ENCODE measurements at regions not wholly inside any gene's neighbourhood (a gene's known extent, or its start where the extent isn't known, plus 50 kb on each side); places are given as distances from the start of the nearest gene placed in this dataset.
A peak's percentile ranks its signal among the peaks of the same experiment; 100 is the strongest.

GRCh38 chr2:104650405-104650996 lies 203.4 kb upstream of the POU3F3 start:
- DNase-seq: no peak

DNA sequence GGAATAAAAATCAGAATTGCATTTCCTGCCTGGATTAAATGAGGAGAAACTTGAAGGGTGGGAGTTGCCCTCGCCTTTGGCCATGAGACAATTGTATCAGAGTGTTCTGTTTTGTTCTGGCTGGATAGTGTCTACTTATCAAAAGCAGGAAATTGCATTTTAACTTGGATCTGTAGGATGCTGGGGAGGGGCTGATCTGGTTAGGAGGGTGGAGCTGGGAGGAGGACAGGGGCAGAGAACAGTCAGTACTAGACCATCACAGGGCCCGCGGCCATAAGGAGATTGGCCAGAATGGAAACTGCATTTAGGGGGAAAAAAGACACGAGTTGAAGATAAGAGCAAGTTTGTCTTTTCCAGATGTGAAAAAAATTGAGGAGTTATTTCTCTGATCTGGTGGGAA lies 199.1 kb upstream of the POU3F3 start:
- DNase-seq: no peak

DNA sequence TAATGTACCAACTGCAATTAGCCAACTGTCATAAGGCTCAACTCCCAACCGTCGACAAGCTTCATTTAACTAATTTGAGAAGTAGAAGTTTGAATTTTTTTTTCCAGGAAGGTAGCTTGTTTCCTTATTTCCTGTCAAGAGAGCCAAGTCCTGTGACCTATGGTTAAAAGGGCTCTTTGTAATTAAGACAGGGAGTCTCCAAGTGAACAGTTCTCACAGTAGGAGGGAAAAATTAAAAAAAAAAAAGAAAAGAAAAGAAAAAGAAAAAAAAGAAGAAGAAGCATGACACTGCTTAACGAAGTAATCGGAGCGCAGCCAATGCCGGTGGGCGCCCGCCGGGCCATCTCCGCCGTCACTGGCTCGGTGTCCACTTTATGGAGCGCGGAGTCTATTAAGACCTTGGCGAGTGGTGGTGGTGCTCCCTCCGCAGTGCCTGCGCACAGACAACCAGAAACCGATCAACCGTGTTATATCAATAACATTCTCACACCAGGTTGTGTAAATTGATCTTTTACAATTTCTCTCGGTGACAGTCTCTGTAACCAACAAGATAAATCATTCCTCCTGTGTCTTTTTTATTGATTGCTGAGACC lies 197.2 kb upstream of the POU3F3 start:
- no peak for DNase-seq

DNA sequence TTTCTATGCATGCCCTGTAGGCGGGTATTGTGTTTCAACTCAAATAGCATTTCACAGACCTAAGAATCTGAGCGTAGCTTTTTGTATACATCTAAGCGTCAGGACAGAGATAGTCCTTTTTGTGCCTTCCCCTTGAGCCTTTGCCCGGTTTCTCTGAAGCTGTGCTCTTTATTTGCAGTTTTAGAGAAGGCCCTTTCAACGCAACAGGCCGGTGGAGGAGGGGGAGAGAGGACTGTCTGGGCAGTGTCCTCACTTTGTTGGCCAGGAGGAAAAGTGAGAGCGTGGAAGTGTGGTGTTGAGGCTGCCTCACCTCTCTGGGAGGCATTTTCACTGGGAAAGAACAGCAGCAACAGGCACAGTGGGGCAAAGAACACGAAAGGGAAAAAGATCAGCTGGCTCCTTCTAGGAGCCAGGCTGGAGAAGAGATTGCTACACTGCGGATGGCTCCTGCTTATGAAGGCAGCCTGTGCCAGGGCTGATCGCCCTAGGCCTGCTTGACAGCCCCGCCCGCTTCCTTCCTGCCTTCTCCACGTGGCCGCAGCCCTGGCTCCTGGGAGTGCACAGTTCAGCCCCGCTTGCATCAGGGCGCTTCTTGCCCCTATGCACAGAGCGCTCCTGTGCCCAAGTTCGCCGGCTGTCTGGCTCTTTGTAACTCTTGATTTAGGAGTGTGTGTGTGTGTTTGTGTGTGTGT lies 195.6 kb upstream of the POU3F3 start:
- DNase-seq: no peak

- no peak for DNase-seq
Measured at GRCh38 chr2:104658904-104659591, 194.9 kb upstream of the POU3F3 start.

GRCh38 chr2:104660991-104661390 lies 192.9 kb upstream of the POU3F3 start:
- no peak for DNase-seq

DNA sequence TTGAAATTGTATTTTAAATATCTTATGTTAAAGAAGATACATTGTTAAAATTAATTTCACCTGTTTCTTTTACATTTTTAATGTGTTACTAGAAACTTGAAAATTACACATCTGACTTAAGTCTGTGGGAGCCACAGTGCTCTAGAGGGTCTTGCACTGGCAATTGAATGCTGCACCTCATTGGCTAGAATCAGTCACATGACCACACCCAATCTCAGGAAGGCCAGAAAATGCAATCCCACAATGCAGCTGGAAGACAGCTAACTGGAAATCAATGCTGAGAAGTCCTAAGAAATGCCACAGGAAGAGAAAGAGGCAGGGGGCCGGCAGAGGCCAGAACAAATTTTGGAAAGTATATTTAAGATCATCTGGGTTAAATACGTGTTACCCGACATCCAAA lies 189.2 kb upstream of the POU3F3 start:
- DNase-seq: no peak

DNA sequence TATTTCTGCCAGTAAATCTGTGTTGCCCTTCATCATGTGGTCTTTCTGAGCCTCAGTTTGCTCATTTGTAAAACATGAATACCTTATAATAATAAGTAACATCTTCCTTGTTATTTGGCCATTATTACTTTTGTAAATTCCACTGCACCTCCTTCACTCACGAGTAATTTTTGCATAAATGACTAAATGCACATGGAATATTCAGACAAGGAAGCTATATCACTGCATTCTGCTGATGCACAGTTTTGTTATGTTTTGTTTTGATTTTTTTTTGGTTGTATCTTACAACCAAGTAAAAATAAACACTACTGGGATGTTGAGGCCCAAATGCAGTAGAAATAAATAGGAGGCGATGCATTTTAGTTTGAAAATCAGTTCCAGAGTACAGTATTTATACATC lies 185.3 kb upstream of the POU3F3 start:
- no peak for DNase-seq

DNA sequence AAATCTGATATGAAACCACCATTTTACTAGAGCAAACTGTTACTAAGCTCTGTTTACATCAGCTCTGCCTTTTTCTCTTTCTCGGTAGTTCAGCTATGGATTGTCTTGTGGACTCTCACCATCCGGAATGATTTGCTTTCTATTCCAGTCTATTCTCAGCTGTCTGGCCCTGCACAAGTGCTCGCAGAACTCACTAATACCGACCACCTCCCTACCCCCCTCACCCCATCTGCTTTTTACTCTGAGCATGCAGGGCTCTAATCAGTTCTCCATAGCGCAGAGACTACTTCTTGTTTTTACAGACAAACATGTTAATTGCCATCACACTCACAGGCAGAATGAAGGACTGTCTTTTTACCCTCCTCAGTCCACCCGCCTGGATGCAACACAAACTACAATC lies 180.7 kb upstream of the POU3F3 start:
- DNase-seq: no peak

GRCh38 chr2:104678181-104678580 lies 175.7 kb upstream of the POU3F3 start:
- DNase-seq: no peak

GRCh38 chr2:104685591-104685990 lies 168.3 kb upstream of the POU3F3 start:
- DNase-seq: no peak

DNA sequence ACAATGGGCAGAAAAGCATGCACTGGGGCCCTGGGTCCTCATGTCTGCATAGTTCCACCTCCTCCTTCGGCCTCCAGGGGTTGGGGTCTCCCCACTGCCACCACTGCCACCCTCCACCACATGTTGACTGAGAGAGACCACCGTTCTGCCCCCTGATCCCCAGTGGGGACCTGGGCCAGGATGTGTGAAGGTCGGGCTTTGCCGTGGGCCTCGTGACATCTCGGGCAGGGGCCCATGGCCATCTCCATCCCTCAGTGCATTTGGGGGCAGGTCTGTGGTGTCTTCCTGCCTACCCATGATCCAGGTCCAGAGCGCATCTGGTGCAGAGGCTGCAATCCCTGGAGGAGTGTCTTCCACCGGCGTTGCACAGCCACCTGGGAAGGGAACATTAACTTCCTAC lies 166.8 kb upstream of the POU3F3 start:
- DNase-seq: no peak

GRCh38 chr2:104690255-104690984 lies 163.5 kb upstream of the POU3F3 start:
- DNase-seq: no peak

DNA sequence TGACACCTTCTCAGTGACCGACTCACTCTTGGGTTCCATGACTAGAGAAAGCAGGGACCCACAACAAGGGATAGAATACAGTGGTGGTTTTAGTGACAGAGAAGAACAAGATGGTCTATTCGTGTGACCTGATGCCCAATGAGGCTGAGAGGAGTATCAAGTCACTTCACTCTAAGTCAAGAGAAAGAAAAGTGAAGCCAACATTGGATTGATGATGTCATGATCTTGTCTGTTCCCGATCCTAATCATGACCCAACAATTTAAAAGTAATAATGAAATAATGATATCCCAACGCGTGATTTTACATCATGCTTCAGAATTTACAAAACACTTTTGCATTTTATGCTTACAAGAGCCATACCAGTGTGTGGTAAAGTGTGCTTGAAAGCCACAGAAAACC lies 155.6 kb upstream of the POU3F3 start:
- no peak for DNase-seq

DNA sequence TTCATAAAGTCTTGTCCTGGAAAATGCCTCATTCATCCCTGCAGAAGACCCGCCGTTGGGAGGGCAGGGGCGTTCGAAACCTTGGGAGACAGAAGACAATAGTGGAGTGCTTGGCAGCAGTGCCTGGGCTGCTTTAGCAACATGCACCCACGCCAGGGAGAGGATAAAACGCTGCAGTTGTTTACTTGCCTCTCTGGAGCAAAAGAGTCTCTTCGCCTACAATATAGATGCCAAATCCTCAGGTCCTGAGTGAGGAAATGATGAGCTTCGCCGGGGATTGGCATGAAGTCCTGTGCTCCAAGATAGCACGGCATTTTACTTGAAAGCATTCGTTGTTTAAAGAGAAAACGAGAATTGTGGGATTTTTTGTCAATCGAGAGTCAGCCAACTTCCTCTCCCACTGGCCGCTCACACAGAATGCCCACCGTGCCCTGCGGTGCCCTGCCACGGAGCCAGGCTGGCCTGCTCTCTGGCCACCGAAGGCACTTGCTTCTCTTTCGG lies 152.5 kb upstream of the POU3F3 start:
- no peak for DNase-seq

GRCh38 chr2:104702031-104702850 lies 151.7 kb upstream of the POU3F3 start:
- peak; percentile 28 for DNase-seq

DNA sequence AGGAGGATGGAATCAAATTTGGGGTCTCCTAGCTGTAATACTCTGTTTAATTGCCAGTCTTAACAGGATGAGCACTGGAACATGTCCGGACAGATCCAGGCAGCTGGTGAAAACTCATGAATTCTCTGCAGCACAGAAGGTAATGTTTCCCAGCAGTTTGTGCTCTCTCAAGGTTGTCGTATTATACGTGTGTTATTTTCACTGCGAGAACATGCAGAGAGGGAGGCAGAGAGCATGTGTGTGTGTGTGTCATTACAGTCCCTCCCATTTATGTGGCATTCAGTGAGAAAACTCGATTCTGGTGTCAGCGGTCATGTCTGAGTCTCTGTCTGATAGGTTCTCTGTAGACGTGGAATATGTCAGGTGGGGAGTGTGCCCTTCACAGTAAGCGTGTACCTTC lies 150.2 kb upstream of the POU3F3 start:
- peak; percentile 9 for DNase-seq

- DNase-seq: no peak
Measured at GRCh38 chr2:104704496-104705245, 149.2 kb upstream of the POU3F3 start.

DNA sequence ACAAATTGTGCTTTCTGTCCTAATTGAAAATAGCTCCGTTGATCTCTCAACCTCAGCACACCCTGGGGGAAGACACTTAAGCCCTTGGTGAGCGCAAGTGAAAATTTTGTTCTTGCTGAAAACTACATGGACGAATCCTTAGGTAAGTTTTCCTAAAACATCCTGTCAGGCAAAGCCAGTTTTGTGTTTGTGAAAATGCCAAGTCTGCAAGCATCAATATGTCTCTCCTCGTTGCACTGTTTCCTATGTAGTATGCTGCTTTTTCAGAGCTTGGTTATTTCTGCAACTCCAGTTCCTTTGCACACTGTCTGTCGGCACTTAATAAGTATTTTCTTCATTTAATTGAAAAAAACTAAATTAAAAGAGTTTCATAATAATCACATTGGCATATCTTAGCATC lies 146.9 kb upstream of the POU3F3 start:
- DNase-seq: no peak

DNA sequence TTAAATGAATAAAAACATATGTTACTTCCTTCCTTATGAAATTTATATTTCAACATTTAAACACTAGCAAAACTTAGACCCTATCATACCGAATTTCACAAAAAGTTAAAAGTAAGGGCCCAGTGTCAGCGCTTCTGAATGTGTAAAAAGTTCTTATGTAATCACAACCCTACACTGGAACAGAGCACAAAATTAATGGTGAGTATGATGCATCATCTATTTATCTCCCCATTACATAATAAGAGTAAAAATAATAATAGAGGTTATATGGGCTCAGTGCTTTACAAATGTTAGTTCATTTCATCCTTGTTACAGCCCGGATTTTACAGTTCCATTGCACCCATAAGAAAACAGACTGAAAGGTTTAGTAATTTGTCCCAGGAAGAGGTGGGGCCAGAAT lies 144.9 kb upstream of the POU3F3 start:
- DNase-seq: no peak

DNA sequence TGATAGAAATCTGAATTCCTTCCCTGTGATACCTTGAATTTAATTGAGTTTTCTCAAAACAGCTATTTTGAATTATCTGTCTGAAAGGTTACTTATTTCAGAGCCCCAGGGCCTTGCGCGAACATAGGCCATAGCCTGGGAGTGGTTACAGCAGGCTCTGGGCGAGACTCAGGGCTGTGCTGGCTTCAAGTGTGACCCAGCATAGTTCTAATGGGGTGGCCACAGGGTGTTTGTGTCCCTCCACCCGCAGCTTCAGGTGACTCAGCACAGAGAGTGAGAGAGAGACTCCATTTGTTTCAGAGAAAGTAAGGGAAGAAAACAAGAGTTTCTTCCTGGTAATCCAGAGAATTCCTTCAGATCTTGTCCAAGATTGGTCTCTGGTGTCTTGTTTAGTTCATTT lies 137.9 kb upstream of the POU3F3 start:
- DNase-seq: no peak

Data from NCI-H510A (cell line).